K562 (cell line): ENCODE measurements at regions not wholly inside any gene's neighbourhood (a gene's known extent, or its start where the extent isn't known, plus 50 kb on each side); places are given as distances from the start of the nearest gene placed in this dataset.

ENCODE experiments used
- ARID1B ChIP-seq: fragments of 450-650 bp; IDR thresholded peaks from 2 replicates; pipeline ENCODE4 v1.6.1; 2016; ENCODE audit warnings: antibody characterized with exemption, mild to moderate bottlenecking, inconsistent platforms
- MAFK ChIP-seq: IDR thresholded peaks from 2 replicates; pipeline ENCODE4 v1.6.1; 2011; ENCODE audit warnings: low read length, improper control_type of control experiment
- MBD2 ChIP-seq: sonication (generic); IDR thresholded peaks from 2 replicates; pipeline ENCODE4 v1.6.1; 2016; ENCODE audit warnings: low read depth, borderline replicate concordance
- NRF1 ChIP-seq, 2 experiments: fragments of 450-650 bp; IDR thresholded peaks in 1 of 2; conservative IDR thresholded peaks in 1 of 2; 2 replicates each; pipeline ENCODE4 v1.6.1; 2014; ENCODE audit warnings: mild to moderate bottlenecking in 2 of 2
- POLR2A ChIP-seq: fragments of 450-650 bp; conservative IDR thresholded peaks from 2 replicates; pipeline ENCODE4 v1.6.1; 2016
- SRF ChIP-seq, 2 experiments: fragments of 250-450, 450-650 bp in 1 of 2; sonication (Bioruptor Pico) in 1 of 2; sonication (generic) in 1 of 2; formaldehyde crosslinking; IDR thresholded peaks; 2 replicates each; pipeline versions ENCODE4 v1.5.0 to v1.5.1; 2020 to 2022; ENCODE audit warnings: mild to moderate bottlenecking in 1 of 2, missing genetic modification reagents in 1 of 2
- ZNF121 ChIP-seq: sonication (generic); formaldehyde crosslinking; conservative IDR thresholded peaks from 2 replicates; pipeline ENCODE4 v1.8.0; 2022; ENCODE audit warnings: missing genetic modification reagents

DNA sequence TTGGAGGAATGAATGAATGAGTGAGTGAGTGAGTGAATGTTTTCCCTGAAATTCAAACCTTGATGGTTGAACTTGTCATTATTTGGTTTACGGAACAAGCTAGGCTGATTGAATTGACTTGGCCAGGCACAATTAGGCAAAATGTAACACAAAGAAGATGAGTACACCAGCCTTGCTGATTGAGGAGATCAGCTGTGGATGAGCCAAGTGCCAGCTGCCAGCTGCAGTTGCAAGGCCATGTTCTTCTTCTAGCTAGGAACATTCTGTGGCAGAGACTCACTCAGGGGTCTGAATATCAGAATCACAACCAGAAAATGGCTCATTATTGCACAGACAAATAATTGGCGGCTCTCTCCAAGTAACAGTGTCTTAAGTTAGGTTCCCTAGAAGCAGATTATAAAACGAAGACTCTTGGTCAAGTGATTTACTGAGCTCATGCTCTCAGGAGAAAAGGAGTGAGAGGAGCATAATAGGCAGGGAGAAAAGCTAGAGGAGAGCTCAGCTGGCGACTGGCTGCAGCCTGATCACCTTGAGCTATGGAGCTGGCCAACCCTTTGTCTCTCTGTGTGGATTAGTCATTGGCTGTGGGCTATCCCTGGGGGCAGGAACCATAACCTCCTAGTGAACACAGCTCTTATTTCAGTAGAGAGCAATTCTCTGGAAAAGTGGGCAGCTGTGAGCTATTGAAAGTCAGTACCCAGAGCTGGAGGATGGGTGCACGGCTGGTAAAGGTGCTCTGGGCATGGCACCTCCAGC, 225.3 kb upstream of the SERP2 start:
- TF ChIP-seq MAFK (no peak), POLR2A (no peak), SRF (CRISPR knock-in tag; IDR thresholded peaks at IDR 0.05) (no peak), MBD2 (no peak), ARID1B (no peak), ZNF121 (CRISPR knock-in tag) (no peak), NRF1 (conservative IDR thresholded peaks at IDR 0.05 in 1 of 2, IDR thresholded peaks at IDR 0.05 in 1 of 2) (no peak)
